HCT116 (cell line): ENCODE measurements at regions not wholly inside any gene's neighbourhood (a gene's known extent, or its start where the extent isn't known, plus 50 kb on each side); places are given as distances from the start of the nearest gene placed in this dataset.

Source experiments
- ATAC-seq: fragments of 200-7000 bp; cut with Tn5 transposase; 2 replicates; pipeline ENCODE4 v1.9.1; 2020; ENCODE audit warnings: mild to moderate bottlenecking, moderate library complexity
- BruUV-seq: library from RNA; stranded (reverse); fragments of 400-500 nt; replicated peaks from 2 replicates; lab custom pipeline; 2021; lab: Mats Ljungman, UMichigan
- CTCF ChIA-PET: fragments of 300-600 bp; sonication (Branson Sonifier 250); formaldehyde crosslinking; loops from one replicate; lab custom pipeline; 2021; ENCODE audit warnings: antibody characterized with exemption; lab: Charles Lee
- POLR2A ChIA-PET: fragments of 300-600, 350-600 bp; sonication (Branson Sonifier 250); formaldehyde crosslinking; loops from one replicate; lab custom pipeline; 2021; ENCODE audit warnings: antibody characterized with exemption; lab: Charles Lee
- RAD21 ChIA-PET, 2 experiments: fragments of 300-600 bp; sonication (Branson Sonifier 250); formaldehyde crosslinking; loops; one replicate each; lab custom pipeline; 2023; ENCODE audit warnings: low total read pairs in 2 of 2; ENCODE audit not compliant: uncharacterized antibody in 2 of 2, unreplicated experiment in 2 of 2, low non-redundant PET in 1 of 2; lab: Charles Lee
- DNase-seq: peaks from one replicate; pipeline ENCODE4 v3.0.0-alpha.2; 2010; ENCODE audit warnings: low read depth, low spot score
- H2AFZ ChIP-seq: fragments of 200-600 bp; shearing (Covaris generic), sonication (generic); 2 replicates; pipeline ENCODE4 v1.6.1; 2017; ENCODE audit warnings: low read depth, mixed run types, mixed read lengths, antibody characterized with exemption, low read length; ENCODE audit not compliant: poor library complexity, severe bottlenecking
- H3K27ac ChIP-seq: 2 replicates; pipeline ENCODE4 v1.5.1; 2012; ENCODE audit warnings: low read depth, low read length
- H3K27me3 ChIP-seq: fragments of 200-600 bp; sonication (generic); 2 replicates; pipeline ENCODE4 v1.6.1; 2016; ENCODE audit warnings: mixed run types, low read length, mixed read lengths; ENCODE audit not compliant: insufficient read depth
- H3K36me3 ChIP-seq, 2 experiments: fragments of 200-500 bp in 1 of 2; fragments of 200-600 bp in 1 of 2; sonication (Bioruptor generic) in 1 of 2; sonication (generic) in 1 of 2; 2 replicates each; pipeline versions ENCODE4 v1.5.1 to v1.6.1; 2014 to 2016; ENCODE audit warnings: low read length in 2 of 2, inconsistent platforms in 1 of 2, mixed read lengths in 1 of 2, mixed run types in 1 of 2; ENCODE audit not compliant: insufficient read depth in 2 of 2, control insufficient read depth in 1 of 2
- H3K4me1 ChIP-seq, 2 experiments: fragments of 200-600 bp in 1 of 2; sonication (generic) in 1 of 2; 2 replicates each; pipeline versions ENCODE4 v1.5.1 to v1.6.1; 2012 to 2017; ENCODE audit warnings: low read length in 2 of 2, inconsistent platforms in 1 of 2, mild to moderate bottlenecking in 1 of 2, mixed read lengths in 1 of 2, mixed run types in 1 of 2, moderate library complexity in 1 of 2; ENCODE audit not compliant: insufficient read depth in 2 of 2, control insufficient read depth in 1 of 2
- H3K4me2 ChIP-seq: fragments of 200-600 bp; sonication (generic); 2 replicates; pipeline ENCODE4 v1.6.1; 2017; ENCODE audit warnings: mixed run types, low read length, mixed read lengths
- H3K4me3 ChIP-seq, 2 experiments: fragments of 200-600 bp in 1 of 2; sonication (generic) in 1 of 2; replicated peaks in 1 of 2; 2 replicates each; pipeline ENCODE4 v1.5.1; 2011 to 2016; ENCODE audit warnings: low read length in 2 of 2, control low read depth in 1 of 2, low read depth in 1 of 2, mild to moderate bottlenecking in 1 of 2, mixed read lengths in 1 of 2, mixed run types in 1 of 2
- H3K79me2 ChIP-seq: fragments of 200-600 bp; sonication (generic); 2 replicates; pipeline ENCODE4 v1.6.1; 2017; ENCODE audit warnings: mild to moderate bottlenecking, mixed run types, low read length, moderate library complexity, mixed read lengths; ENCODE audit not compliant: insufficient read depth
- H3K9ac ChIP-seq: fragments of 200-600 bp; sonication (generic); 2 replicates; pipeline ENCODE4 v1.6.1; 2016; ENCODE audit warnings: low read length, mixed read lengths
- H3K9me2 ChIP-seq: fragments of 200-600 bp; sonication (generic), shearing (Covaris generic); 2 replicates; pipeline ENCODE4 v1.6.1; 2017; ENCODE audit warnings: mixed run types, mild to moderate bottlenecking, moderate library complexity; ENCODE audit not compliant: insufficient read depth
- H3K9me3 ChIP-seq, 2 experiments: fragments of 200-500 bp in 1 of 2; fragments of 200-600 bp in 1 of 2; sonication (Bioruptor generic) in 1 of 2; sonication (generic) in 1 of 2; 2 replicates each; pipeline ENCODE4 v1.6.1; 2014 to 2017; ENCODE audit warnings: low read length in 2 of 2, mixed read lengths in 2 of 2, inconsistent platforms in 1 of 2, low read depth in 1 of 2, mild to moderate bottlenecking in 1 of 2, mixed run types in 1 of 2, moderate library complexity in 1 of 2; ENCODE audit not compliant: control insufficient read depth in 1 of 2, insufficient read depth in 1 of 2
- H4K20me1 ChIP-seq: fragments of 200-600 bp; sonication (generic), shearing (Covaris generic); 2 replicates; pipeline ENCODE4 v1.6.1; 2017; ENCODE audit warnings: mixed run types, mild to moderate bottlenecking, moderate library complexity; ENCODE audit not compliant: insufficient read depth
- ATF3 ChIP-seq: IDR thresholded peaks from 2 replicates; pipeline ENCODE4 v1.6.1; 2012
- CEBPB ChIP-seq: IDR thresholded peaks from 2 replicates; pipeline ENCODE4 v1.6.1; 2012; ENCODE audit warnings: low read depth
- CTCF ChIP-seq, 3 experiments: fragments of 200-600 bp in 1 of 3; sonication (generic) in 1 of 3; IDR thresholded peaks in 2 of 3; conservative IDR thresholded peaks in 1 of 3; 2 replicates each; pipeline ENCODE4 v1.5.1; 2012 to 2017; ENCODE audit warnings: low read depth in 2 of 3, low read length in 2 of 3, antibody characterized with exemption in 1 of 3, borderline replicate concordance in 1 of 3, control low read depth in 1 of 3, mild to moderate bottlenecking in 1 of 3, mixed read lengths in 1 of 3, mixed run types in 1 of 3, moderate library complexity in 1 of 3; ENCODE audit not compliant: insufficient read depth in 1 of 3
- EGR1 ChIP-seq: IDR thresholded peaks from 2 replicates; pipeline ENCODE4 v1.6.1; 2012; ENCODE audit warnings: low read depth
- ELF1 ChIP-seq: IDR thresholded peaks from 2 replicates; pipeline ENCODE4 v1.6.1; 2012; ENCODE audit warnings: low read depth, borderline replicate concordance
- EZH2 ChIP-seq: fragments of 200-600 bp; sonication (generic); IDR thresholded peaks from 2 replicates; pipeline ENCODE4 v1.6.1; 2017; ENCODE audit warnings: antibody characterized with exemption, mixed run types
- EZH2phosphoT487 ChIP-seq: fragments of 200-600 bp; IDR thresholded peaks from 2 replicates; pipeline ENCODE4 v1.6.1; 2018; ENCODE audit warnings: antibody characterized with exemption, borderline replicate concordance
- FOSL1 ChIP-seq: IDR thresholded peaks from 2 replicates; pipeline ENCODE4 v1.6.1; 2012; ENCODE audit warnings: low read depth
- MAX ChIP-seq: IDR thresholded peaks from 2 replicates; pipeline ENCODE4 v1.6.1; 2012
- POLR2A ChIP-seq: IDR thresholded peaks from 2 replicates; pipeline ENCODE4 v1.7.0; 2011; ENCODE audit warnings: borderline replicate concordance; ENCODE audit not compliant: insufficient read depth, insufficient read length; ENCODE audit errors: extremely low read depth
- POLR2AphosphoS5 ChIP-seq: IDR thresholded peaks from 2 replicates; pipeline ENCODE4 v1.6.1; 2011; ENCODE audit warnings: mild to moderate bottlenecking, low read depth, low read length, moderate library complexity
- RAD21 ChIP-seq: IDR thresholded peaks from 2 replicates; pipeline ENCODE4 v1.6.1; 2012; ENCODE audit warnings: low read depth, mild to moderate bottlenecking
- REST ChIP-seq: IDR thresholded peaks from 2 replicates; pipeline ENCODE4 v1.6.1; 2012; ENCODE audit warnings: low read depth
- SP1 ChIP-seq: IDR thresholded peaks from 2 replicates; pipeline ENCODE4 v1.6.1; 2012; ENCODE audit warnings: low read depth
- SRF ChIP-seq: IDR thresholded peaks from 2 replicates; pipeline ENCODE4 v1.6.1; 2012; ENCODE audit warnings: low read depth
- TCF7L2 ChIP-seq: IDR thresholded peaks from 2 replicates; pipeline ENCODE4 v1.7.0; 2011; ENCODE audit warnings: borderline replicate concordance, inconsistent platforms; ENCODE audit not compliant: insufficient read depth, insufficient read length; ENCODE audit errors: extremely low read depth
- YY1 ChIP-seq: IDR thresholded peaks from 2 replicates; pipeline ENCODE4 v1.6.1; 2011; ENCODE audit warnings: low read length, low read depth, moderate library complexity, mild to moderate bottlenecking; ENCODE audit not compliant: insufficient replicate concordance; ENCODE audit errors: extremely low read depth
- ZBTB33 ChIP-seq: IDR thresholded peaks from 2 replicates; pipeline ENCODE4 v1.6.1; 2011; ENCODE audit warnings: mild to moderate bottlenecking, low read length, moderate library complexity; ENCODE audit not compliant: insufficient replicate concordance; ENCODE audit errors: extremely low read depth
- ZNF274 ChIP-seq: fragments of 200-500 bp; sonication (Bioruptor generic); IDR thresholded peaks from 2 replicates; pipeline ENCODE4 v1.6.1; 2014; ENCODE audit warnings: mild to moderate bottlenecking, low read depth, low read length, inconsistent platforms
- intact Hi-C: fragments of 100-400 bp; cut with micrococcal nuclease; formaldehyde crosslinking; loops from 2 replicates; pipeline ENCODE4 v1.10.0; 2022

GRCh38 chr1:171405391-171405714 lies 80.0 kb upstream of the PRRC2C start:
- CTCF ChIA-PET: interaction anchor here (1.6 kb wide), 1 partner anchor 438 kb away, joined by 5 read pairs; no protein-coding TSS in a partner anchor
- H3K27ac ChIP-seq: no peak overlapping the region
- H3K4me2 ChIP-seq: no peak overlapping the region
- H3K9ac ChIP-seq: no peak overlapping the region
- no peaks in the 10 kb centered on the region for H4K20me1 ChIP-seq
- H3K36me3 ChIP-seq: no peaks in the 10 kb centered on the region
- no peaks in the 10 kb centered on the region for H3K9me2 ChIP-seq
- peaks cover 0 to 7% of the 10 kb centered on the region in 2 experiments; a peak in 1 of 4 replicates for H3K4me1 ChIP-seq
- intact Hi-C loops: loop anchor here (5.0 to 10.0 kb wide), 2 partner anchors 93 to 161 kb away; partner anchors contain the start of genes FMO1 and FMO4
- POLR2A ChIA-PET: no interaction called here
- no TSS peak for BruUV-seq
- H3K79me2 ChIP-seq: no peaks in the 10 kb centered on the region
- DNase-seq (no peak), ATAC-seq (no peak)
- no peak for TF ChIP-seq ATF3
- no peak for TF ChIP-seq MAX
- TF ChIP-seq RAD21: no peak
- TF ChIP-seq POLR2AphosphoS5: no peak
- TF ChIP-seq CTCF (IDR thresholded peaks at IDR 0.05 in 2 of 3, conservative IDR thresholded peaks at IDR 0.05 in 1 of 3; ENCODE audit: borderline replicate concordance in 1 of 3, insufficient read depth in 1 of 3, low read depth in 2 of 3, low read length in 2 of 3): no peak; a peak in 1 of 6 replicates
- TF ChIP-seq SP1: no peak
- TF ChIP-seq SRF: no peak
- no peak for TF ChIP-seq REST
- no peak for TF ChIP-seq EZH2phosphoT487
- no peak for TF ChIP-seq ZNF274
- TF ChIP-seq TCF7L2: no peak
- TF ChIP-seq POLR2A: no peak
- TF ChIP-seq EGR1: no peak
- TF ChIP-seq EZH2: no peak
- TF ChIP-seq ZBTB33: no peak
- no peak for TF ChIP-seq ELF1
- TF ChIP-seq CEBPB: no peak
- no peak for TF ChIP-seq FOSL1
- no peak for TF ChIP-seq YY1
- H3K27me3 ChIP-seq: no peaks in the 10 kb centered on the region
- RAD21 ChIA-PET: no interaction called here
- no peak overlapping the region for H3K4me3 ChIP-seq
- H2AFZ ChIP-seq: peak overlapping the region; percentile 57
- no peaks in the 10 kb centered on the region for H3K9me3 ChIP-seq
